Fibroblast of villous mesenchyme (primary cell): ENCODE measurements at regions not wholly inside any gene's neighbourhood (a gene's known extent, or its start where the extent isn't known, plus 50 kb on each side); places are given as distances from the start of the nearest gene placed in this dataset.
A peak's percentile ranks its signal among the peaks of the same experiment; 100 is the strongest.

Experiments used
- DNase-seq: peaks from one replicate; pipeline ENCODE4 v3.0.0-alpha.2; 2010; ENCODE audit warnings: low read depth
- H3K4me3 ChIP-seq: 2 replicates; pipeline ENCODE4 v1.5.1; 2011; ENCODE audit warnings: low read depth, mild to moderate bottlenecking, low read length
- TF ChIP-seq, protein P1 (sequence below): IDR thresholded peaks from 2 replicates; pipeline ENCODE4 v1.5.1; 2012; ENCODE audit warnings: low read depth, mild to moderate bottlenecking, low read length; ENCODE audit not compliant: insufficient read depth

DNA sequence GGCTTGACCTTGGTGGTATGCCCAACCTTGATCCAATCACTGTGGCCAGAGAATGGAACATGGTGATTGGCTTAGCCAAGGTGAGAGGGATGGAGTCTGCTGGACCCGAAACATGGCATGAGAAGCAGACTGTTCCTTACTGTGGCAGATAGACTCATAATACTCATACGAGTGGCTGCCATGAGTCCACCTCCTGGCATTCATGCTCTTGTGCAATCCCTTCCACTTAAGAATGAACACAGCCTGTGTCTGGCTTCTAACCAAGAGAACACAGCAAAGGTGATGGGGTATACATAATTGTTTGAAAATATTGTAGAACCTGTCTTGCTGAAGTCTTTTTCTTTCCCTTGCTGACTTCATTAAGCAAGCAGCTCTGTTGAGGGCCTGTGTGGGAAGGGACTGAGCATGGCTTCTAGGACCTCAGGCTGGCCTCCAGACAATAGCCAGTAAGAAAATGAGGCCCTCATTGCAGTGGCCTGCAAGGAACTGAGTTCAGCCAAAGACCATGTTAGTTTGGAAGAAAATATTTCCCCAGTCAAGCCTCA, 85.9 kb downstream of the ZNF281 start:
- DNase-seq, result no peak
- H3K4me3 ChIP-seq, result no peak overlapping the region
- TF ChIP-seq, protein P1, sequence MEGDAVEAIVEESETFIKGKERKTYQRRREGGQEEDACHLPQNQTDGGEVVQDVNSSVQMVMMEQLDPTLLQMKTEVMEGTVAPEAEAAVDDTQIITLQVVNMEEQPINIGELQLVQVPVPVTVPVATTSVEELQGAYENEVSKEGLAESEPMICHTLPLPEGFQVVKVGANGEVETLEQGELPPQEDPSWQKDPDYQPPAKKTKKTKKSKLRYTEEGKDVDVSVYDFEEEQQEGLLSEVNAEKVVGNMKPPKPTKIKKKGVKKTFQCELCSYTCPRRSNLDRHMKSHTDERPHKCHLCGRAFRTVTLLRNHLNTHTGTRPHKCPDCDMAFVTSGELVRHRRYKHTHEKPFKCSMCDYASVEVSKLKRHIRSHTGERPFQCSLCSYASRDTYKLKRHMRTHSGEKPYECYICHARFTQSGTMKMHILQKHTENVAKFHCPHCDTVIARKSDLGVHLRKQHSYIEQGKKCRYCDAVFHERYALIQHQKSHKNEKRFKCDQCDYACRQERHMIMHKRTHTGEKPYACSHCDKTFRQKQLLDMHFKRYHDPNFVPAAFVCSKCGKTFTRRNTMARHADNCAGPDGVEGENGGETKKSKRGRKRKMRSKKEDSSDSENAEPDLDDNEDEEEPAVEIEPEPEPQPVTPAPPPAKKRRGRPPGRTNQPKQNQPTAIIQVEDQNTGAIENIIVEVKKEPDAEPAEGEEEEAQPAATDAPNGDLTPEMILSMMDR, result no peak

DNA sequence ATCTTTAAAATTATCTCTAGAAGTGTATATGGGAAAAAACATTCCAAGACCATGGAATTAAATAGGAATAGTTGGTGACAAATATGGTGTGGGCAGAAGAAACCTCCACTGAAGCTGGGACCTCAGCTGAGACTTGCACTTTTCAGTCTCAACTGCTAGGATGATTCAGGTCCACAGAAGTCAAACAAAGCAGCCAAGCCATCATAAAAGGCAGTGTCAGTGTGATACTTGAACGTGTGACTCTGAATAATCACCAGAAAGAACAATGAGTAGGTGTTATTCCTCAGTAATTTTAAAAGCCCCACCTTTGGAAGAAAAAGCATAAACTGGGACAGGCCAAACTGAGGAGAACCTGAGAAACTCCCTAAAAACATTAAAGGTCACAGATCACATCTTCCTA, 90.7 kb downstream of the ZNF281 start:
- TF ChIP-seq, protein P1, result no peak
- no peak for DNase-seq
- no peak overlapping the region for H3K4me3 ChIP-seq

DNA sequence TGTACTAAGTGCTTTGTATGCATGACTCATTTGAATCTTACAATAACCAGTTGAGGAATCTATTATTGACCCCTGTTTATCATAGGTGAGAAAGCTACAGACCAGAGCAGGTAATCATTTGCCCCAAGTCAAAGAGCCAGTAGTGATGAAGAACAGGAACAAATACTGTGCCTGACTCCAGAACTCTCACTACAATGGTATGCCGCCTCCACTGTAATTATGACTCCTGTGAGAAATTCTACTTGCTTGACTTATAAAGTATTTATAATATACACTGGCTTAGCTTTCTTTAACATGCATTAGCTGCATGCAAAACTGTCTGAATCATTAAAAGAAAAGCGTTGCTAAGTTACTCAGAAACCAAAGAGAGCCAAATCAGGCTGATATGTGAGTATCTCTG, 92.6 kb downstream of the ZNF281 start:
- TF ChIP-seq, protein P1, result no peak
- DNase-seq, result no peak
- H3K4me3 ChIP-seq, result no peak overlapping the region

DNA sequence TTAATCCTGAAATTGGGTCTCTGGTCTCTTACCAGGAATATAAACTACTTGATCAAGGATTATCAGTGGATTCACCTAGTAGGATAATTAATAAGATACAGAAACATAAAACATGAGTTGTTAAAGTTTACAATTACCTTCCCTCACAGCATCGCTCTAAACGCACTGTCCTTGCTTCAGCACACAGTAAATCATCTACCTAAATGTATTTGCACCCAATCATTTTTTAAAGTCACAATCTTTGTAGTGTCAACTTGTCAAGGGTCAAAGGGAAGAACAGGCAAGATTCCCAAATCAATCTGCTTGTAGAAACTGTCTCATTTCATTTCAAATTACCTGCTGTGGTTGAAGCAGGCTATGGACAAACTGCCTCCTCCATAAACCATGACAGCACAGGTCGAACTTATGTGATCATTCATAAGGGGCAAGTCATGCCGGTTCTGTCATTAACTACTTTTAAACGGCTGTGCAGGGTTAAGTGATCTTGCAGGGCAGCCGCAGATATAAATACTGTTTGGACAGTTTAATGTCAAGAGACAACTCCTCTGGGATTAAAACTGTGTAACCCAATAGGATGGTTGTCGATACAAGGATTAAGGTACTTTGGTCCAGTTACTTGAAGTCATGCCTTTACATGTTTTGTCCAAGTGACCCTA, 93.6 kb downstream of the ZNF281 start:
- H3K4me3 ChIP-seq, result no peak overlapping the region
- TF ChIP-seq, protein P1, result no peak

DNA sequence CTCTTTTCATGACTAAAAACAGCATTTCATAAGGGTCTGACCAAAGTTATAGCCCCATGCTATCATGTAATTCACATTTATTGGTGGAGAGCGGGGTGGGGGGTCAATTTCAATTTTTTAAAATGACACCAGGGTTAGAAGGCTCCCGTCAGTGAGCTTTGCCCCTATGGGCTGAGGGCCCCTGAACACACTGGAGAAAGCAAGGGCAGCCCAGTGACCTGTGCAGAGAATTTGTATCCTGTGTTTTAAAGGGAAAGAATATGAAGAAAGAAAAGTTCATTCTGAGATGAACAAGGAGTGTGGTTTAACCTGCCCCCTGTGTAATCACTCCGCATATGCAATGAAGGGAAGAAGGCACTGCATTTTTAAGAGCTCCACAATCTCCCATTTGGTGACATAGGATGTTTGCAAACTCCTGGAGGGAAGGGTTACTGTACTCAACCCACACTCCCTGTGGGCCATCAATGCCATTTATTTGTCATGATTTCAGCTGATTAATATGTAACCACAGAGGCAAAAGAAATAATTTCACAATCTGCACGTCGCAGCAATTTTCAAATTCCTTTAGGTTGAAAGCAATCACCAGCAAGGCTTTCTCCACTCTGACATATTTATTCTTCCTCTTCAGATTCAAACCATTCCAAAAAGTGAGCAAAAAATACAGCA, 95.6 kb downstream of the ZNF281 start:
- no peak overlapping the region for H3K4me3 ChIP-seq
- peak; percentile 37 for DNase-seq
- TF ChIP-seq, protein P1, result no peak

More for the DNA sequence above, 93.6 kb downstream of the ZNF281 start:
- no peak for DNase-seq

DNA sequence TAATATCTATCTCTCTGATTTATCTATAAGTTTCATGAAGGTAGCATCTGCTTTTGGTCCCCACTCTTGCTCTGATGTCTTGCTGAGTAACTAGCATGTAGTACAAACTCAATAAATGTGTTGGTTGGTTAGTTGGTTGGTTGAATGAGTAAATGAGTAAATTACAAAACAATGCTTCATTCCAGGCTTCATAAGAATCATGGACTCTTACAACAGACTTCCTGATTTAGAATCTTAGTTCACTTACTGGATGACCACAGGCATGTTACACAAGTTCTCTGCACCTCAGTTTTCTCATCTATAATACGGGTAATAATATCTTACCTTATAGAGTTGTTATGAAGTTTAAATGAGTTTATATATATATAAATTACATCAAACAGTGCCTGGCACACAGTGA, 98.6 kb downstream of the ZNF281 start:
- TF ChIP-seq, protein P1, result no peak
- no peak for DNase-seq
- H3K4me3 ChIP-seq, result no peak overlapping the region
